GM19351 (cell line): ENCODE measurements at regions not wholly inside any gene's neighbourhood (a gene's known extent, or its start where the extent isn't known, plus 50 kb on each side); places are given as distances from the start of the nearest gene placed in this dataset.

Source experiments
- ATAC-seq: cut with Tn5 transposase; IDR thresholded peaks from one replicate; pipeline ENCODE4 v1.9.1; 2021; ENCODE audit warnings: mild to moderate bottlenecking, moderate library complexity; ENCODE audit not compliant: unreplicated experiment

GRCh38 chr5:93072831-93073459, 508.1 kb downstream of the NR2F1-AS1 start:
- ATAC-seq = no peak

GRCh38 chr5:93071710-93072109, 509.3 kb downstream of the NR2F1-AS1 start:
- ATAC-seq = peak; percentile 78

- ATAC-seq = no peak
Observed at GRCh38 chr5:93070938-93071337, 510.1 kb downstream of the NR2F1-AS1 start.

- ATAC-seq = no peak
Observed at GRCh38 chr5:93069276-93069675, 511.7 kb downstream of the NR2F1-AS1 start.

- no peak for ATAC-seq
Observed at GRCh38 chr5:93062548-93062947, 518.5 kb downstream of the NR2F1-AS1 start.

- ATAC-seq = no peak
Observed at GRCh38 chr5:93058309-93058708, 522.7 kb downstream of the NR2F1-AS1 start.

GRCh38 chr5:93057311-93057710, 523.7 kb downstream of the NR2F1-AS1 start:
- no peak for ATAC-seq

GRCh38 chr5:93055971-93056370, 525.0 kb downstream of the NR2F1-AS1 start:
- no peak for ATAC-seq

- no peak for ATAC-seq
Observed at GRCh38 chr5:93055561-93055960, 525.5 kb downstream of the NR2F1-AS1 start.

- no peak for ATAC-seq
Observed at GRCh38 chr5:93054424-93055163, 526.4 kb downstream of the NR2F1-AS1 start.

- no peak for ATAC-seq
Observed at GRCh38 chr5:93053825-93054224, 527.2 kb downstream of the NR2F1-AS1 start.

- ATAC-seq = no peak
Observed at GRCh38 chr5:93048858-93049257, 532.2 kb downstream of the NR2F1-AS1 start.

GRCh38 chr5:93044859-93045666, 536.0 kb downstream of the NR2F1-AS1 start:
- ATAC-seq = peak; percentile 69

- no peak for ATAC-seq
Observed at GRCh38 chr5:93039888-93040287, 541.1 kb downstream of the NR2F1-AS1 start.

- no peak for ATAC-seq
Observed at GRCh38 chr5:93034621-93035590, 546.1 kb downstream of the NR2F1-AS1 start.

GRCh38 chr5:93022796-93023447, 558.1 kb downstream of the NR2F1-AS1 start:
- ATAC-seq = no peak

GRCh38 chr5:93022211-93022610, 558.8 kb downstream of the NR2F1-AS1 start:
- ATAC-seq = no peak

GRCh38 chr5:93019896-93020295, 561.1 kb downstream of the NR2F1-AS1 start:
- ATAC-seq = no peak

GRCh38 chr5:93018461-93018860, 562.6 kb downstream of the NR2F1-AS1 start:
- ATAC-seq = no peak

GRCh38 chr5:93017849-93018248, 563.2 kb downstream of the NR2F1-AS1 start:
- ATAC-seq = no peak
